ENCODE measurements at regions not wholly inside any gene's neighbourhood (a gene's known extent, or its start where the extent isn't known, plus 50 kb on each side); places are given as distances from the start of the nearest gene placed in this dataset.

GRCh38 chr4:181258569-181258968 is 984.6 kb upstream of the TENM3 start:
- intact Hi-C loops (cut with DNase I): no loop called here

GRCh38 chr4:181259081-181259709 is 984.0 kb upstream of the TENM3 start:
- Histone ChIP-seq H3K36me3 (no peaks in the 10 kb centered on the region), H3K4me3 (no peak overlapping the region), H3K27ac (no peak overlapping the region), H3K9me3 (no peaks in the 10 kb centered on the region), H3K4me1 (no peaks in the 10 kb centered on the region), H3K27me3 (no peaks in the 10 kb centered on the region)
- no peak for TF ChIP-seq CTCF (IDR thresholded peaks at IDR 0.05)
- ATAC-seq (no peak), DNase-seq (no peak)
- intact Hi-C loops (cut with DNase I): no loop called here

More at GRCh38 chr4:181258569-181258968, 984.6 kb upstream of the TENM3 start:
- DNase-seq (no peak), ATAC-seq (no peak)
- no peak for TF ChIP-seq CTCF (IDR thresholded peaks at IDR 0.05)
- H3K27me3 ChIP-seq: no peaks in the 10 kb centered on the region
- H3K4me1 ChIP-seq: no peaks in the 10 kb centered on the region
- no peaks in the 10 kb centered on the region for H3K36me3 ChIP-seq
- H3K9me3 ChIP-seq: no peaks in the 10 kb centered on the region
- no peak overlapping the region for H3K4me3 ChIP-seq
- H3K27ac ChIP-seq: no peak overlapping the region

DNA sequence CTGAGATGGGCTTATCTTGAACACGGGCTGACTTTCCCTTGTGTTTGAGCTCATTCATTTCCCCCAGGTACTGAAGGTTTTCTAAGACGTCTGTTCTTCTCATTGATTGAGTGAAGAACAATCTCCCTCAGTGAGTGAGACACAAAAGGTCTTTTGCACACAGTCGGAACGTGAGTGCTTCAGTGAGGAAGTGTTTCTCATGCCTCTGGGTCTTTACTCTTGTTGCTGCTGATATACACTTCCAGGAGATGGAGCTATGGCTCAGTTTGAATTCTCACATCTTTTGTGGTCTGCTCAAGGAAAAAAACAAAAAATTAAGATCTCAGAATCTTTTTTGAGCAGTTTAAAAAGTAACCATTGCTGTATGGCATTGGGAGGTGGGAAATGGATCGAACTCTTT is 981.9 kb upstream of the TENM3 start:
- H3K27me3 ChIP-seq: no peaks in the 10 kb centered on the region
- H3K36me3 ChIP-seq: no peaks in the 10 kb centered on the region
- TF ChIP-seq CTCF (IDR thresholded peaks at IDR 0.05): no peak
- H3K4me1 ChIP-seq: no peaks in the 10 kb centered on the region
- DNase-seq (no peak), ATAC-seq (no peak)
- intact Hi-C loops (cut with DNase I): no loop called here
- H3K27ac ChIP-seq: no peak overlapping the region
- no peaks in the 10 kb centered on the region for H3K9me3 ChIP-seq
- H3K4me3 ChIP-seq: no peak overlapping the region

GRCh38 chr4:181264893-181265292 is 978.3 kb upstream of the TENM3 start:
- Histone ChIP-seq H3K36me3 (no peaks in the 10 kb centered on the region), H3K27me3 (no peaks in the 10 kb centered on the region), H3K9me3 (no peaks in the 10 kb centered on the region), H3K4me1 (no peaks in the 10 kb centered on the region), H3K4me3 (no peak overlapping the region), H3K27ac (no peak overlapping the region)
- ATAC-seq: no peak
- DNase-seq: no peak
- no peak for TF ChIP-seq CTCF (IDR thresholded peaks at IDR 0.05)
- intact Hi-C loops (cut with DNase I): no loop called here

- TF ChIP-seq CTCF (IDR thresholded peaks at IDR 0.05): no peak
- intact Hi-C loops (cut with DNase I): no loop called here
- H3K4me1 ChIP-seq: no peaks in the 10 kb centered on the region
- ATAC-seq (no peak), DNase-seq (no peak)
- H3K9me3 ChIP-seq: no peaks in the 10 kb centered on the region
- no peaks in the 10 kb centered on the region for H3K27me3 ChIP-seq
- H3K4me3 ChIP-seq: no peak overlapping the region
- no peaks in the 10 kb centered on the region for H3K36me3 ChIP-seq
- H3K27ac ChIP-seq: no peak overlapping the region
Measured at GRCh38 chr4:181265370-181265769, 977.8 kb upstream of the TENM3 start.

DNA sequence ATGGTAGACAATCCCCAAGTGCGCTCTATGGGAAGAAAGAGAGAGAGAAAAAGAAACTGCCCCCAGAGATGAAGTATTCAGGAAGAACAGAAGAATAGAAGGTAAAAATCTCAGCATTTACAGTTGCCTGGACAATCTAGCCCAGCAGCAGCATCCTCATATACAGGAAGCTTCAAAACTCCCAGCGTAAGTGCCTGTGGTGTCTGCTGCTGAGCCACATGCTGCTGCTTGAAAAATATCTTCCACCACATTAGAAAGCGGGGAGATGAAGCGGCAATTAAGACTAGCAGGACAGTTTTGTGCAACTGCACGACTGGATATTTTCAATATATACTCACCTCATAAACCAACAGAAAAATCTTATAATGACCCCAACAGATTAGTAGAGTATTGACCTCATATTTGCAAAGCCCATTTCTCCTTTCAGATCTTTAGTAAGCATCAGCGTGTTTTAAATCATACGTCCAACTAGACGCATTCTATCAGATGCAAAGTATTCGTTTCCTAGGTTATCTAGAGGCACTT is 972.0 kb upstream of the TENM3 start:
- Histone ChIP-seq H3K27ac (no peak overlapping the region), H3K27me3 (no peaks in the 10 kb centered on the region), H3K9me3 (no peaks in the 10 kb centered on the region), H3K36me3 (no peaks in the 10 kb centered on the region), H3K4me1 (no peaks in the 10 kb centered on the region), H3K4me3 (no peak overlapping the region)
- ATAC-seq (no peak), DNase-seq (no peak)
- intact Hi-C loops (cut with DNase I): no loop called here
- no peak for TF ChIP-seq CTCF (IDR thresholded peaks at IDR 0.05)
